HL-60 (cell line): ENCODE measurements at regions not wholly inside any gene's neighbourhood (a gene's known extent, or its start where the extent isn't known, plus 50 kb on each side); places are given as distances from the start of the nearest gene placed in this dataset.

ENCODE experiments used
- GABPA ChIP-seq: IDR thresholded peaks from 2 replicates; pipeline ENCODE4 v1.6.1; 2012; ENCODE audit warnings: low read depth
- POLR2AphosphoS5 ChIP-seq: IDR thresholded peaks from 2 replicates; pipeline ENCODE4 v1.6.1; 2012; ENCODE audit warnings: low read depth
- TF ChIP-seq, protein P1 (sequence below): IDR thresholded peaks from one replicate; pipeline ENCODE4 v1.5.1; 2011; ENCODE audit warnings: low read length, control low read depth, inconsistent platforms; ENCODE audit not compliant: insufficient read depth
- TF ChIP-seq, protein P2 (sequence below): IDR thresholded peaks from 2 replicates; pipeline ENCODE4 v1.6.1; 2012; ENCODE audit warnings: low read depth; ENCODE audit not compliant: insufficient replicate concordance

DNA sequence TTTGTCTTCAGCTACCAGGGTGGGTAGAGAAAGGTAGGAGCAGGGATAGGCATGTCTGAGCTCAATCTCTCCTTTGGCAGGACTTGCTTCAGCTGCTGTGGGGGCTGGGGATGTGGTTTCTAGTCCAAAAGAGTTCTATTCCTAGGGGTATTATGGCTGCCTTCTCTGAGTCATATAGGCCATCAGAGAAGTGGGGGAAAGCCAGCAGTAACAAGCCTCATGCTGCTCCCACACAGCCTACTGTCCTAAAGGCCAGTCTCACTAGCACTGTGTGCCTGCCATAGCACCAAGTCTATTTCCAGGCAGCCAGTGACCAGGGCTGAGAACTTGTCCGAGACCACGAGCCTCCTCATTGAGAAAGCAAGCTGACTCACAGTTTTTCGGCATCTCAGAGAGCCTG is 270.6 kb downstream of the DCAF12L2 start:
- TF ChIP-seq, protein P1, sequence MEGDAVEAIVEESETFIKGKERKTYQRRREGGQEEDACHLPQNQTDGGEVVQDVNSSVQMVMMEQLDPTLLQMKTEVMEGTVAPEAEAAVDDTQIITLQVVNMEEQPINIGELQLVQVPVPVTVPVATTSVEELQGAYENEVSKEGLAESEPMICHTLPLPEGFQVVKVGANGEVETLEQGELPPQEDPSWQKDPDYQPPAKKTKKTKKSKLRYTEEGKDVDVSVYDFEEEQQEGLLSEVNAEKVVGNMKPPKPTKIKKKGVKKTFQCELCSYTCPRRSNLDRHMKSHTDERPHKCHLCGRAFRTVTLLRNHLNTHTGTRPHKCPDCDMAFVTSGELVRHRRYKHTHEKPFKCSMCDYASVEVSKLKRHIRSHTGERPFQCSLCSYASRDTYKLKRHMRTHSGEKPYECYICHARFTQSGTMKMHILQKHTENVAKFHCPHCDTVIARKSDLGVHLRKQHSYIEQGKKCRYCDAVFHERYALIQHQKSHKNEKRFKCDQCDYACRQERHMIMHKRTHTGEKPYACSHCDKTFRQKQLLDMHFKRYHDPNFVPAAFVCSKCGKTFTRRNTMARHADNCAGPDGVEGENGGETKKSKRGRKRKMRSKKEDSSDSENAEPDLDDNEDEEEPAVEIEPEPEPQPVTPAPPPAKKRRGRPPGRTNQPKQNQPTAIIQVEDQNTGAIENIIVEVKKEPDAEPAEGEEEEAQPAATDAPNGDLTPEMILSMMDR = no peak
- TF ChIP-seq POLR2AphosphoS5 = no peak
- TF ChIP-seq, protein P2, sequence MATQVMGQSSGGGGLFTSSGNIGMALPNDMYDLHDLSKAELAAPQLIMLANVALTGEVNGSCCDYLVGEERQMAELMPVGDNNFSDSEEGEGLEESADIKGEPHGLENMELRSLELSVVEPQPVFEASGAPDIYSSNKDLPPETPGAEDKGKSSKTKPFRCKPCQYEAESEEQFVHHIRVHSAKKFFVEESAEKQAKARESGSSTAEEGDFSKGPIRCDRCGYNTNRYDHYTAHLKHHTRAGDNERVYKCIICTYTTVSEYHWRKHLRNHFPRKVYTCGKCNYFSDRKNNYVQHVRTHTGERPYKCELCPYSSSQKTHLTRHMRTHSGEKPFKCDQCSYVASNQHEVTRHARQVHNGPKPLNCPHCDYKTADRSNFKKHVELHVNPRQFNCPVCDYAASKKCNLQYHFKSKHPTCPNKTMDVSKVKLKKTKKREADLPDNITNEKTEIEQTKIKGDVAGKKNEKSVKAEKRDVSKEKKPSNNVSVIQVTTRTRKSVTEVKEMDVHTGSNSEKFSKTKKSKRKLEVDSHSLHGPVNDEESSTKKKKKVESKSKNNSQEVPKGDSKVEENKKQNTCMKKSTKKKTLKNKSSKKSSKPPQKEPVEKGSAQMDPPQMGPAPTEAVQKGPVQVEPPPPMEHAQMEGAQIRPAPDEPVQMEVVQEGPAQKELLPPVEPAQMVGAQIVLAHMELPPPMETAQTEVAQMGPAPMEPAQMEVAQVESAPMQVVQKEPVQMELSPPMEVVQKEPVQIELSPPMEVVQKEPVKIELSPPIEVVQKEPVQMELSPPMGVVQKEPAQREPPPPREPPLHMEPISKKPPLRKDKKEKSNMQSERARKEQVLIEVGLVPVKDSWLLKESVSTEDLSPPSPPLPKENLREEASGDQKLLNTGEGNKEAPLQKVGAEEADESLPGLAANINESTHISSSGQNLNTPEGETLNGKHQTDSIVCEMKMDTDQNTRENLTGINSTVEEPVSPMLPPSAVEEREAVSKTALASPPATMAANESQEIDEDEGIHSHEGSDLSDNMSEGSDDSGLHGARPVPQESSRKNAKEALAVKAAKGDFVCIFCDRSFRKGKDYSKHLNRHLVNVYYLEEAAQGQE = no peak
- no peak for TF ChIP-seq GABPA
